Mesenchymal stem cell (in vitro differentiated cells and primary cell): ENCODE measurements at regions not wholly inside any gene's neighbourhood (a gene's known extent, or its start where the extent isn't known, plus 50 kb on each side); places are given as distances from the start of the nearest gene placed in this dataset.
A peak's percentile ranks its signal among the peaks of the same experiment; 100 is the strongest.

ENCODE experiments used
- DNase-seq: peaks from one replicate; pipeline ENCODE4 v3.0.0-alpha.2; 2013
- H2AFZ ChIP-seq: one replicate; pipeline ENCODE4 v1.6.1; 2013; ENCODE audit warnings: low read depth, mild to moderate bottlenecking, control low read depth, inconsistent platforms, low read length, moderate library complexity
- H2AK5ac ChIP-seq: 2 replicates; pipeline ENCODE4 v1.6.1; 2013; ENCODE audit warnings: low read length, moderate library complexity, mild to moderate bottlenecking, inconsistent platforms; ENCODE audit not compliant: severe bottlenecking
- H2BK120ac ChIP-seq: one replicate; pipeline ENCODE4 v1.6.1; 2013; ENCODE audit warnings: low read depth, mild to moderate bottlenecking, inconsistent platforms, low read length, moderate library complexity
- H2BK12ac ChIP-seq, 2 experiments: one replicate each; pipeline ENCODE4 v1.6.1; 2013; ENCODE audit warnings: inconsistent platforms in 2 of 2, low read length in 2 of 2, mild to moderate bottlenecking in 2 of 2, moderate library complexity in 2 of 2, control low read depth in 1 of 2
- H2BK15ac ChIP-seq: one replicate; pipeline ENCODE4 v1.6.1; 2013; ENCODE audit warnings: mild to moderate bottlenecking, low read depth, inconsistent platforms; ENCODE audit not compliant: poor library complexity, severe bottlenecking
- H2BK5ac ChIP-seq: 2 replicates; pipeline ENCODE4 v1.6.1; 2013; ENCODE audit warnings: low read depth, mild to moderate bottlenecking, low read length, control low read depth, inconsistent platforms; ENCODE audit not compliant: poor library complexity, severe bottlenecking
- H3K14ac ChIP-seq, 2 experiments: one replicate each; pipeline ENCODE4 v1.6.1; 2013; ENCODE audit warnings: inconsistent platforms in 2 of 2, low read length in 2 of 2, control low read depth in 1 of 2, mild to moderate bottlenecking in 1 of 2, moderate library complexity in 1 of 2
- H3K18ac ChIP-seq, 2 experiments: one replicate each; pipeline ENCODE4 v1.6.1; 2013; ENCODE audit warnings: inconsistent platforms in 2 of 2, low read length in 2 of 2, control low read depth in 1 of 2, low read depth in 1 of 2, mild to moderate bottlenecking in 1 of 2
- H3K23ac ChIP-seq, 2 experiments: one replicate each; pipeline ENCODE4 v1.6.1; 2013; ENCODE audit warnings: inconsistent platforms in 2 of 2, low read length in 2 of 2, mild to moderate bottlenecking in 2 of 2, moderate library complexity in 2 of 2, control low read depth in 1 of 2
- H3K27ac ChIP-seq: 2 replicates; pipeline ENCODE4 v1.5.1; 2013; ENCODE audit warnings: mild to moderate bottlenecking, moderate library complexity, low read length, control low read depth, inconsistent platforms; ENCODE audit not compliant: poor library complexity, severe bottlenecking
- H3K27me3 ChIP-seq, 2 experiments: 2 replicates each; pipeline versions ENCODE4 v1.6.1 to v1.7.0; 2013; ENCODE audit warnings: low read length in 2 of 2, mild to moderate bottlenecking in 2 of 2, moderate library complexity in 2 of 2, control low read depth in 1 of 2, inconsistent platforms in 1 of 2; ENCODE audit not compliant: control insufficient read depth in 1 of 2, insufficient read depth in 1 of 2
- H3K36me3 ChIP-seq, 2 experiments: 2 replicates each; pipeline versions ENCODE4 v1.6.1 to v1.7.0; 2013; ENCODE audit warnings: low read length in 2 of 2, control low read depth in 1 of 2, inconsistent platforms in 1 of 2, low read depth in 1 of 2, mild to moderate bottlenecking in 1 of 2; ENCODE audit not compliant: insufficient read depth in 2 of 2, control insufficient read depth in 1 of 2
- H3K4ac ChIP-seq, 2 experiments: one replicate each; pipeline ENCODE4 v1.6.1; 2013; ENCODE audit warnings: inconsistent platforms in 2 of 2, low read length in 2 of 2, mild to moderate bottlenecking in 2 of 2, moderate library complexity in 2 of 2, control low read depth in 1 of 2, low read depth in 1 of 2
- H3K4me1 ChIP-seq: 2 replicates; pipeline ENCODE4 v1.6.1; 2013; ENCODE audit warnings: low read depth, low read length, control low read depth; ENCODE audit not compliant: control insufficient read depth, insufficient read depth
- H3K4me2 ChIP-seq: 2 replicates; pipeline ENCODE4 v1.6.1; 2013; ENCODE audit warnings: low read length, mild to moderate bottlenecking, inconsistent platforms; ENCODE audit not compliant: poor library complexity, severe bottlenecking
- H3K4me3 ChIP-seq, 2 experiments: 2 replicates each; pipeline versions ENCODE4 v1.5.1 to v1.7.0; 2013; ENCODE audit warnings: low read length in 2 of 2, mild to moderate bottlenecking in 2 of 2, control low read depth in 1 of 2, low read depth in 1 of 2; ENCODE audit not compliant: insufficient read depth in 1 of 2
- H3K79me1 ChIP-seq: replicated peaks from 2 replicates; pipeline ENCODE4 v1.6.1; 2013; ENCODE audit warnings: mild to moderate bottlenecking, control low read depth, low read length, inconsistent platforms; ENCODE audit not compliant: poor library complexity, severe bottlenecking
- H3K9ac ChIP-seq: 2 replicates; pipeline ENCODE4 v1.7.0; 2013; ENCODE audit warnings: mild to moderate bottlenecking, low read length, moderate library complexity
- H3K9me3 ChIP-seq: 2 replicates; pipeline ENCODE4 v1.7.0; 2013; ENCODE audit warnings: mild to moderate bottlenecking, low read length; ENCODE audit not compliant: control insufficient read depth
- H4K8ac ChIP-seq: one replicate; pipeline ENCODE4 v1.6.1; 2013; ENCODE audit warnings: inconsistent platforms, mild to moderate bottlenecking, low read length, moderate library complexity
- H4K91ac ChIP-seq: one replicate; pipeline ENCODE4 v1.6.1; 2013; ENCODE audit warnings: mild to moderate bottlenecking, low read length, inconsistent platforms
- WGBS: methylation state at CpG from one replicate; pipeline ENCODE4 v1.1.7; 2013; ENCODE audit warnings: mixed read lengths; 5-methylcytosine and 5-hydroxymethylcytosine counted together

- H3K23ac ChIP-seq: no peak overlapping the region
- H3K4ac ChIP-seq: no peak overlapping the region
- no peak overlapping the region for H2AK5ac ChIP-seq
- 77% methylated on average over 5 of the region's 6 CpGs for WGBS
- no peaks in the 10 kb centered on the region for H3K36me3 ChIP-seq
- DNase-seq: no peak
- H3K4me2 ChIP-seq: no peak overlapping the region
- H3K18ac ChIP-seq: no peak overlapping the region
- no peaks in the 10 kb centered on the region for H3K4me1 ChIP-seq
- no peak overlapping the region for H4K8ac ChIP-seq
- no peak overlapping the region for H2BK5ac ChIP-seq
- no peak overlapping the region for H2AFZ ChIP-seq
- no peak overlapping the region for H3K14ac ChIP-seq
- H4K91ac ChIP-seq: no peak overlapping the region
- no peaks in the 10 kb centered on the region for H3K9me3 ChIP-seq
- H3K4me3 ChIP-seq: no peak overlapping the region
- H2BK120ac ChIP-seq: no peak overlapping the region
- H3K79me1 ChIP-seq: no peaks in the 10 kb centered on the region
- H2BK15ac ChIP-seq: no peak overlapping the region
- no peak overlapping the region for H3K27ac ChIP-seq
- H3K9ac ChIP-seq: no peak overlapping the region
- peaks cover 0 to 49% of the 10 kb centered on the region in 2 experiments for H3K27me3 ChIP-seq
- no peak overlapping the region for H2BK12ac ChIP-seq
Measured at GRCh38 chr18:7457262-7457661, 109.9 kb upstream of the PTPRM start.

DNA sequence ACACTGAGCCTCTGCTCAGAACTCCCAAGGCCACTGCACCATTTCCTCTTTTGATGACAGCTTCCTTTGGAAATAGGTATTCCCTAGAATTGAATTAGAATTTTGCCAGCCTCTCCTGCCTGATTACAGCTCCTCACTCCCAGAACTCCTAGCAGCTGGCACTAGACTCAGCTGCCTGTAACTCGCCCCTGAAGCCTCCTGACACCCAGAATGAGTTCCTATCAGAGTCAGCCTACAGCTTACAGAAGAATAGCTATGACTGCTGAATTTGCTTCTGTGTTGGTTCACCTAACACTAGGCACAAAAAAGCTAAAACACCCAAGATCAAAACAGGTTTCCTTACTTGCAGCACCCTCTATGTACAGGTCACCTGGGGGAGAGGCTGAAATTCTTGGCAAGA, 108.2 kb upstream of the PTPRM start:
- peaks cover 3 to 48% of the 10 kb centered on the region in 2 experiments for H3K27me3 ChIP-seq
- no peak overlapping the region for H2AK5ac ChIP-seq
- H3K18ac ChIP-seq: no peak overlapping the region
- no peak overlapping the region for H2BK12ac ChIP-seq
- 33% methylated on average over 1 of the region's 1 CpG for WGBS
- H3K14ac ChIP-seq: no peak overlapping the region
- H3K4ac ChIP-seq: no peak overlapping the region
- no peak overlapping the region for H3K27ac ChIP-seq
- H3K79me1 ChIP-seq: no peaks in the 10 kb centered on the region
- no peak overlapping the region for H2AFZ ChIP-seq
- H2BK15ac ChIP-seq: no peak overlapping the region
- no peak overlapping the region for H3K4me2 ChIP-seq
- H2BK5ac ChIP-seq: no peak overlapping the region
- H3K9me3 ChIP-seq: no peaks in the 10 kb centered on the region
- H4K91ac ChIP-seq: no peak overlapping the region
- H3K9ac ChIP-seq: no peak overlapping the region
- no peaks in the 10 kb centered on the region for H3K36me3 ChIP-seq
- no peak overlapping the region for H3K4me3 ChIP-seq
- H3K23ac ChIP-seq: no peak overlapping the region
- H3K4me1 ChIP-seq: no peaks in the 10 kb centered on the region
- no peak for DNase-seq
- H2BK120ac ChIP-seq: no peak overlapping the region
- H4K8ac ChIP-seq: no peak overlapping the region

GRCh38 chr18:7459851-7460770, 107.0 kb upstream of the PTPRM start:
- H3K23ac ChIP-seq: no peak overlapping the region
- peak overlapping the region in 1 of 2 experiments; percentile 71 for H3K4me3 ChIP-seq
- no peak overlapping the region for H4K8ac ChIP-seq
- no peak overlapping the region for H3K18ac ChIP-seq
- no peaks in the 10 kb centered on the region for H3K4me1 ChIP-seq
- no peak overlapping the region for H2BK120ac ChIP-seq
- H3K9ac ChIP-seq: peak overlapping the region; percentile 76
- 83% methylated on average over 24 of the region's 25 CpGs for WGBS
- no peak overlapping the region for H2BK15ac ChIP-seq
- no peak overlapping the region for H3K4me2 ChIP-seq
- H3K36me3 ChIP-seq: no peaks in the 10 kb centered on the region
- no peak overlapping the region for H3K4ac ChIP-seq
- no peak overlapping the region for H3K27ac ChIP-seq
- H3K9me3 ChIP-seq: no peaks in the 10 kb centered on the region
- no peak overlapping the region for H2BK12ac ChIP-seq
- DNase-seq: no peak
- no peak overlapping the region for H2AFZ ChIP-seq
- H2AK5ac ChIP-seq: no peak overlapping the region
- H4K91ac ChIP-seq: no peak overlapping the region
- H3K14ac ChIP-seq: no peak overlapping the region
- H3K27me3 ChIP-seq: peaks cover 3 to 45% of the 10 kb centered on the region in 2 experiments
- H3K79me1 ChIP-seq: no peaks in the 10 kb centered on the region
- H2BK5ac ChIP-seq: no peak overlapping the region

DNA sequence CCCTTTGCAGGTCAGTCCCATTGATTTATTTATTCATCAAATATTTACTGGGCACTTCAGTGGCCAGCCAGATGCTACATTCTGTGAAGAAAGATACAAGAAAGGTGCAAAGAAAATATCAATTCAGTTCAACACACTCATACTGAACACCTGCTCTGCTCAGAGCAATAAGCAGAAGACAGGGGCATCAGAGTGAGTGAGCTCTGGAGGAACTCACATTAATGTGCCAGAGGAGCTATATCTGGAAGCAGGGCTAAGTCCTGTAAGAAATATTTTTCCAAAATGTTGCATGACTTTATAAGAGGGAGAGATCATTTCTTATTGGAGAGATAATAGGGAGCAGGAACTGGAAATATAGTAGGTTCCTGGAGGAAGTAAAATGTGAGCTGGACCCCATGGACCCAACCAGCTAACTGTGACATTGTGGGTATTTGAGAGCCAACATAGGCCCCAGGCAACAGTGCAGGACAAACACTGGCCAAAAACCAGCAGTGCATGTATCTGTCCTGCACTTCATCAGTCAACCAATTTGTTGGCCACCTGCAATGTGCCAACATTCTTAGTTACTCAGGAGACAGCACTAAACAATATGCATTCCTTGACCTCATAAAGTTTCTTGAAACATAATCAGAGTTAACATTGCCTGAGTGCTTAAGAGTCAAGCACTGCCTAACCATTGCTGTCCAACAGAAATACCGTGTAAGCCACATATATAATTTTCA, 102.7 kb upstream of the PTPRM start:
- no peaks in the 10 kb centered on the region for H3K9me3 ChIP-seq
- no peak overlapping the region for H3K4ac ChIP-seq

More for the DNA sequence above, 102.7 kb upstream of the PTPRM start:
- Histone ChIP-seq H3K14ac (no peak overlapping the region), H3K4me2 (no peak overlapping the region), H3K79me1 (no peaks in the 10 kb centered on the region), H4K8ac (no peak overlapping the region), H3K4me3 (no peak overlapping the region), H2BK15ac (no peak overlapping the region), H2BK120ac (no peak overlapping the region), H3K27ac (no peak overlapping the region), H3K18ac (no peak overlapping the region), H3K9ac (no peak overlapping the region), H3K4me1 (no peaks in the 10 kb centered on the region), H4K91ac (no peak overlapping the region), H3K36me3 (no peaks in the 10 kb centered on the region), H2BK5ac (no peak overlapping the region), H3K23ac (no peak overlapping the region), H2AFZ (no peak overlapping the region), H2AK5ac (no peak overlapping the region), H2BK12ac (no peak overlapping the region), H3K27me3 (peaks cover 7 to 32% of the 10 kb centered on the region in 2 experiments)
- no peak for DNase-seq
- WGBS: 100% methylated on average over 1 of the region's 1 CpG
